ES-I3 (cell line): ENCODE measurements at regions not wholly inside any gene's neighbourhood (a gene's known extent, or its start where the extent isn't known, plus 50 kb on each side); places are given as distances from the start of the nearest gene placed in this dataset.

Source experiments
- H3K36me3 ChIP-seq: 2 replicates; pipeline ENCODE4 v1.6.1; 2013; ENCODE audit warnings: mild to moderate bottlenecking, low read length, control low read depth, moderate library complexity; ENCODE audit not compliant: insufficient read depth
- H3K4me1 ChIP-seq: 2 replicates; pipeline ENCODE4 v1.6.1; 2013; ENCODE audit warnings: mild to moderate bottlenecking, control low read depth, low read length; ENCODE audit not compliant: insufficient read depth
- H3K9ac ChIP-seq: 2 replicates; pipeline ENCODE4 v1.6.1; 2013; ENCODE audit warnings: low read depth, mild to moderate bottlenecking, low read length, moderate library complexity
- H3K9me3 ChIP-seq: 2 replicates; pipeline ENCODE4 v1.6.1; 2013; ENCODE audit warnings: mild to moderate bottlenecking, low read length, moderate library complexity; ENCODE audit not compliant: control insufficient read depth, insufficient read depth

DNA sequence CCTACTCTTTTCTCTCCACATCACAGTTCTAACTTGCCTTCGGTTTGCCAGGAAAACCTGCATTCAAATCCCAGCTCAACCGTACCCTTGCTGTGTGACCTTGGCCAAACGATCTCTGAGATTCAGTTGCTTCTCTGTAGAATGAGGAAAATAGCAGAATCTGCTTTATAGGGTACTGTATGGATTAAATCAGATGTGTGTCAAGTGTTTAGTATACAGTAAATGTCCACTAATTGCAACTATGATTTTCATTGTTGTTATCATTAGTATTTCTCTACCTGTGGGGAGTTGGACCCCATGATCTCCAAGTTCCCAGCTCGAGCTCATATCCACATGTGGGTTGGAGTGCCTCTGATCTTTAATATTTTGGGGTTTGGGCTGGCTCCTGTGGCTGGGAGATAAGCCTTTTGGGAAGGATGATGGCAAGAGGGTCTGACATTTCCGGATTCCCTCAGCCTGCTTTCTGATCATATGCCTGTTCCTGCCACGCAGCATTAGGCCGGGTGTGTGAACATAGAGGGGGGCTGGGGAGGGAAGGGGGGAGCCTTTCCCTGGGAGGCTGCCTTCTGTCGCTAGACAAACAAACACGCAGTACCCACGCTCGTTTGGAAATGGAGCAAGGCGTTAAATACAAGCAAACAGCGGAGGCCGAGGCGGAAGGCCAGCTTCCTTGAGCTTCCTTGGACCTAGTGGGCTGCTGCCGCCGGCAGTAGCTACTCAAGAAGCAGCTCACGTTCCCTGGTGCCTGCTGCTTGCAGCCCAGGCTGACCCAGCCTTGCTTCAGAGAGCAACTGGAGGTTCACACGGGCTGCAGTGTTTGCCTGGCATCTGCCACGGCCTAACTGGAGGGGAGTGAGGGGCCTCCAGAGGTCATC is 213.5 kb upstream of the LHX5 start:
- Histone ChIP-seq H3K9me3 (no peaks in the 10 kb centered on the region), H3K9ac (no peak overlapping the region)

DNA sequence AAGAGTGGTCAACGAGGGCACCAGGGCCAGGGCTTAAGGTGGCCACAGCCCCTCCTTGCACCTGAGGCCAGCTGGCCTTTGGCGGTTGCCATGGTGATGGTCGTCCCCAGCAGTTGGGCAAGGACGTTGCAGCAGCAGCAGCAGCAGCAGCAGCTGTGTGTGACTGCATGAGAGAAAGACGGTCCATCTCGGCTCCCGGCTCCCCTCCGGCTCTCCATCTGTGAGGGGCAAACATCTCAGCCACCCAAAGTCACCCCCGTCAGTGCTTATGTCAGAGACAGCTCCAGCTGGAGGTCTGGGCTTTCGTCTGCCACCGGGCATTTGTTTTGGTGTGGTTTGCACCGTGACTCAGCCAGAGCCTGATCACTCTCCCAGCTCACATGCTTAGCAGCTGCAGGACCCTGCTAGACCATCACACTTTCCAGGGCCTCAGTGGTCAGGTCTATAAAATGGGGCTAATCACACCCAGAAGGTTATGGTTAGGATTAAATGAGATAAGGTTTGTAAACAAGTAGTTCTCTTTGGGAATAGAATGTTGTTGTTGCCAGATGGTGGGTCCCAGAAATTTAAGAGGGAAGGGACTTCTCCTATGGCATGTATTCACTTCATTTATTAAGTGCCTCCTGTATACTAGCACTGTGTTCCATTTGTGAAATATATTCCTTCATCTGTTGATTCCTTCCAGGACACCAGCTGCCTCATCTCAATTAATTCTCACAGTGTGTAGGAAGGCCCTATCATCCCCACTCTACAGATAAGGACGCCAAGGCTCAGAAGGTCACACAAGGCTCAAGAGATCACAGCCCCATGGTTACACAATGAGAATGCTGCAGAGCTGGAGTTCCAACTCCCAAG is 212.6 kb upstream of the LHX5 start:
- Histone ChIP-seq H3K36me3 (no peaks in the 10 kb centered on the region), H3K9ac (no peak overlapping the region), H3K4me1 (no peaks in the 10 kb centered on the region), H3K9me3 (no peaks in the 10 kb centered on the region)

More for the DNA sequence above, 213.5 kb upstream of the LHX5 start:
- Histone ChIP-seq H3K4me1 (no peaks in the 10 kb centered on the region), H3K36me3 (no peaks in the 10 kb centered on the region)

DNA sequence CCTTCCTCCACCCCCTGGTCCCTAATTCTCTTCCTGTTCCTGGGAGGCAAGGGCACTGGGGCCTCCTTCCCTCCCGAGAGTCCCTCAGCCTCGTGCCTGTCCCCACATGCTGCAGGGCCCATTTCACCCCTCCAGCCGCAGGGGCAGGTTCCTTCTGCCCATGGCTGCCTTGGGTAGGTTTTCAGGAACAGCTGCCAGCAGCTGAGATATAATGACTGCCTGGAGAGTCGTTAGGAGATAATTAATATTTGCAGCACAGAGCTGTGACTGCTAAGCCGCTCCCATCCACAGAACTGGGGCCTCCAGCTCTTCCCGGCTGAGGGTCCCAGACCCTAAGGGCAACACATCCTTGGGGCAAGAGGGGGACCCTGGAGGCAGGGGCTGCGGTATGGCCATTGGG is 211.9 kb upstream of the LHX5 start:
- no peak overlapping the region for H3K9ac ChIP-seq
- H3K36me3 ChIP-seq = no peaks in the 10 kb centered on the region
- H3K9me3 ChIP-seq = no peaks in the 10 kb centered on the region
- H3K4me1 ChIP-seq = no peaks in the 10 kb centered on the region

GRCh38 chr12:113680868-113681267 is 209.2 kb upstream of the LHX5 start:
- Histone ChIP-seq H3K9ac (no peak overlapping the region), H3K36me3 (no peaks in the 10 kb centered on the region), H3K9me3 (no peaks in the 10 kb centered on the region), H3K4me1 (no peaks in the 10 kb centered on the region)

DNA sequence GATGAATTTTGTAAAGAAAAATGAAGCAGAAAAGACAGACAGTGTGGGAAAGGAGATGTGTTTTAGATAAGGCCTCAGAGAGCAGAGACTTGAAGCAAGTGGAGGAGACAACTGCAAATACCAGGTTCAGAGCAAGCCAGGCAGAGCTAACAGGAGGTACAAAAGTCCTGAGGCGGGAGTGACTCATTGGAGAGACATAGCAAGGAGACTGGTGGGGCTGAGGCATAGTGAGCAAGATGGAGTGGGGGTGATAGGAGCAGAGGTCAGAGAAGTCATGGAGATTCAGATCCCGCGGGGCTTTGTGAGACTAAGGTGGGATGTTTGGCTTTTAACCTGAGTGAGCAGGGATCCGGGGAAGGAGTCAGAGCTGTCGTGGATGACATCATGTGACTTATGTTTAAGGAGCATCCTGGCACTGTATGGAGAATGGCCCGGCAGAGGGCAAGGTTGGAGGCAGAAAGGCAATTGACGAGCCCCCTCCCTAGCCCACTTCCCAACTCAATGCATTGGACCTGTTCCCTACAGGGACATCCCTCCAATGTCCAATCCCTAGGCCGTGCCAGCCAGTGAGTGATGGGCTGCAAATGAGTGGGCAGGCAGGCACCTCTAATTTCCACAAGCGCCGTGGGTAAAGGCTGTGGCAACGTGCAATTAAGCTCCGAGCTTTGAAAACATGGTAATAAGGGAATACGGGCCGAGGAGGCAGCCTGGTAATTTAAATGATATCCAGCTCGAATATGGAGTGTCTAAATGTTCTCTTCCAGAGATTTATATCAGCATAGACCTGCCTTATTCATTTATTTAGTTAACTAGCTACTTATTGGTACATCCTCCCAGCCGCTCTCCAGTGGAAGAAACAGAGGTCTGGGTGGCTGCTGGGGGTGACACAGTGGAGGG is 206.8 kb upstream of the LHX5 start:
- Histone ChIP-seq H3K36me3 (no peaks in the 10 kb centered on the region), H3K9me3 (no peaks in the 10 kb centered on the region), H3K9ac (no peak overlapping the region), H3K4me1 (no peaks in the 10 kb centered on the region)

DNA sequence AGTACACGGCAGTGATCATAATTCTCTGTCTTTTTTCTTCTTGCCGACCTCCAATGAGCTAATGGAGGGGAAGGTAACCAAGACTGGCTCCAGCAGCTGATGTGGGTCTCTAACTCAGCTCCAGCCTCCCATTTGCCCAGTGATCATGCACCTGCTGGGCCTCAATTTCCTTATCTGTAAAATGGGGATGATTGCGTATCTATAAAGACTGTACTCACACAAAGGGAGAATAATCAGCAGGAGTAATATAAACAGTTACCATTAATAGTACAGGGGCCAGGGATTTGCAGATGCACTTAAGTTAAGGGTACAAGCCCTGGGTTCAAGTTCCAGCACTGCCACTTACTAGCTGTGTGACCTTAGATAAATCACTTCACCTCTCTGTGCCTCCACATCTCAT is 204.9 kb upstream of the LHX5 start:
- Histone ChIP-seq H3K36me3 (no peaks in the 10 kb centered on the region), H3K9me3 (no peaks in the 10 kb centered on the region), H3K4me1 (no peaks in the 10 kb centered on the region), H3K9ac (no peak overlapping the region)

GRCh38 chr12:113676117-113676516 is 204.4 kb upstream of the LHX5 start:
- Histone ChIP-seq H3K9ac (no peak overlapping the region), H3K4me1 (no peaks in the 10 kb centered on the region), H3K36me3 (no peaks in the 10 kb centered on the region), H3K9me3 (no peaks in the 10 kb centered on the region)

DNA sequence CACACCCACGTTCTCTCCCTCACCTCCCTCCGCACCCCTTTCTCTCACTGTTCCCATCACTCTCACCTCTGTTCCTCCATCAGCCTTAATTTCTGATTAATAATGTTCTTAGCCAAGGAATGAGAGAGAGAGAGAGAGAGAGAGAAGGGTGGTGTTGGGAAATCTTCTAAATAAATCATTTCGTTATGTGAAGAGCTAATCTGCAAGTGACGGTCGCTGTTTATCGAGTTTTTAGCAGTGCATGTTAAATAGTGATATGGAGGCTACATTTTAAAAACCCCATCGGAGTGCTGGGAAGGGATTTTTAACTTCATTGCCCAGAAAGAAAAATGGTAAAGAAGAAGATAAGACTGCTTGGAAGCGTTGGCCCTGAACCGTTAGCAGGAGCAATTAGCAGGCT is 203.3 kb upstream of the LHX5 start:
- H3K9ac ChIP-seq = no peak overlapping the region
- H3K4me1 ChIP-seq = no peaks in the 10 kb centered on the region
- H3K9me3 ChIP-seq = no peaks in the 10 kb centered on the region
- H3K36me3 ChIP-seq = no peaks in the 10 kb centered on the region

GRCh38 chr12:113674302-113674701 is 202.6 kb upstream of the LHX5 start:
- no peaks in the 10 kb centered on the region for H3K36me3 ChIP-seq
- no peaks in the 10 kb centered on the region for H3K4me1 ChIP-seq
- H3K9me3 ChIP-seq = no peaks in the 10 kb centered on the region
- no peak overlapping the region for H3K9ac ChIP-seq

DNA sequence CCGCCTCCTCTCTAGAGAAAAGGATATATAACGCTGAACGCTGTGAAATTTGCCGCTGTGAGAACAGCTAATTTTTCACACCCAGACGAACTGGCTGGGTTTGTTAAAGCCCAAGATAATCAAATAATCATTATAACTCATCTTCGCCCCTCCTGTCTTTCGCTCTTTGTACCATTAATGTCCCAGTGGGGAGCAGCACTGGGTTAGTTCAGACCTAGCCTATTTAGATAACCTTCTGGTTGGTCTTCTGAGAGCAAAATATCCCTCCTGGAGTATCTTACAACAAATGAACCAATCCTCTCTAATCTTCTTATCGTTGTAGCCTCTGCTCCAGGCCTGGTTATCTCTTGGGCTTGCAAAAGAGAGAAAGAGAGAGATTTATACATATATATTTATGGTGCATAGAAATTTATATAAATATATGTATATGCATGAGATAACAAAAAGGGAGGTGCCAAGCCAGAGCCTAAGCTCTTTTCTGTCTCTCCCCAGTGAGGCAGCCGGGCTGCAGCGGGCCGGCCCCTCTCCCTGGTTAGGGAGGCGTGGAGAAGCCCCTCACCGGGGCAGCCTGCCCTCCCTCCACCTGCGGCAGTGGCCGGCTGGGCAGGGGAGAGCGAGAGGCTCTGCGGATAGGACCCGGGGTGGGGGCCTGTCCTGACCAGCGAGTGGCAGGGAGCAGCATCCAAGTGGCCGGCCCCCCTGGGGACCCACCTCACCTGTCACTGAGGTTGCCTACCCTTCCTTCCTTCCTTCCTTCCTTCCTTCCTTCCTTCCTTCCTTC is 202.0 kb upstream of the LHX5 start:
- Histone ChIP-seq H3K4me1 (no peaks in the 10 kb centered on the region), H3K9me3 (no peaks in the 10 kb centered on the region), H3K9ac (no peak overlapping the region), H3K36me3 (no peaks in the 10 kb centered on the region)

DNA sequence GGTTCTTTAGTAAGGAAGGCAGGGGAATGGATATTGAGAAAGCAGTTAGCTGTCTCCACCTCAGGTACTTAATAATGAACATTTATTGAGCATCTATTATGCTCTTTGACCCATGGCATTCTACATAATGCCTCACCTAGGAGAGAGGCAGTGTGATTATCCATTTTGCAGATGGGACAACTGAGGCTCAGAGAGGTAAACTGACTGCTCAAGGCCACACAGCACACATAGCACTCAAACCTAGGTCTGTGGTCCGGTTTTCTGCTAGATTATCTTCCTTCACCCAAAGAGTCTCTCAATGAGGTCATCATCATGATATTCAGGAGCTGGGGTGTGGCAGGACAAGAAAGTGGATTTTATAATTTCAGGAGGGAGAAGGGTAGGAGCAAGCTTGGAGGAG is 199.1 kb upstream of the LHX5 start:
- Histone ChIP-seq H3K36me3 (no peaks in the 10 kb centered on the region), H3K9me3 (no peaks in the 10 kb centered on the region), H3K4me1 (no peaks in the 10 kb centered on the region), H3K9ac (no peak overlapping the region)

- Histone ChIP-seq H3K9me3 (no peaks in the 10 kb centered on the region), H3K4me1 (peaks cover 5% of the 10 kb centered on the region; the same call in 1 of the 2 replicates), H3K9ac (no peak overlapping the region), H3K36me3 (no peaks in the 10 kb centered on the region)
These were observed 196.1 kb upstream of the LHX5 start for GRCh38 chr12:113667676-113668356.

GRCh38 chr12:113667095-113667494 is 195.4 kb upstream of the LHX5 start:
- no peaks in the 10 kb centered on the region for H3K36me3 ChIP-seq
- H3K9ac ChIP-seq = no peak overlapping the region
- H3K4me1 ChIP-seq = peaks cover 5% of the 10 kb centered on the region; the same call in 1 of the 2 replicates
- H3K9me3 ChIP-seq = no peaks in the 10 kb centered on the region
